HG02884 (cell line): ENCODE measurements at regions not wholly inside any gene's neighbourhood (a gene's known extent, or its start where the extent isn't known, plus 50 kb on each side); places are given as distances from the start of the nearest gene placed in this dataset.
"Not testable (repeated sequence)": the region's sequence is repeated elsewhere in the genome, so short reads cannot be mapped to it uniquely, and the experiment has no call there.

Source experiments
- ATAC-seq: cut with Tn5 transposase; IDR thresholded peaks from one replicate; pipeline ENCODE4 v1.9.1; 2021; ENCODE audit warnings: mild to moderate bottlenecking, moderate library complexity; ENCODE audit not compliant: unreplicated experiment

DNA sequence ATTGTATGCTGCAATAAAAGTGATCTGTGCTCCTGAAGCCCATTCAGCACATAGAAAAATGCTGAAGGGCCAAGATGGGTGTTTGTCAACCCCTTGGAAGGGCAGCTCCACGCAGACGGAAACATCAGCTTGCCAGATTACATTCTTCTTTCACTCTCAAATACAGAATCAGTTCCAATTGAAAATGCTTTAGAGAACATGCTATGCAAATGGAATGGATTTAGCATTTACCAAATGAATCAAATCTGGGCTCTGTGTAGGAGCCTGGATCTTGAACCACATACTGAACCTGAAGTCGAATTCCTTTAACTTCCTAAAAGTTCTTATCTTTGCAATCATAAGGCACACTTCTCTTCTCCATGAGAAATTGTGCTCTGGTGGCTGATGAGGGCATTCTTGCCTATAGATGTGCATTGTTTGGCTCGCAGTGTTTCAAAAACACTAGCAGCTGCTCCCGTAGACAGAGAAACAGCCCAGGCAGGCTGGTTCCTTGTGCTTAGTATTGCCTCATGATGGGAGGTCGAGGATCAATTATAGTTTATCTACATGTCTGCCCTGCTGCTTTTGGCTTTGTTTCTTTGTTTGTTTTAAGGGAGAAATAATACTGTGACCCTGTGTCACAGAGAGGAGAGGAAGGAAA is 489.8 kb upstream of the FLRT2 start:
- ATAC-seq, result no peak

DNA sequence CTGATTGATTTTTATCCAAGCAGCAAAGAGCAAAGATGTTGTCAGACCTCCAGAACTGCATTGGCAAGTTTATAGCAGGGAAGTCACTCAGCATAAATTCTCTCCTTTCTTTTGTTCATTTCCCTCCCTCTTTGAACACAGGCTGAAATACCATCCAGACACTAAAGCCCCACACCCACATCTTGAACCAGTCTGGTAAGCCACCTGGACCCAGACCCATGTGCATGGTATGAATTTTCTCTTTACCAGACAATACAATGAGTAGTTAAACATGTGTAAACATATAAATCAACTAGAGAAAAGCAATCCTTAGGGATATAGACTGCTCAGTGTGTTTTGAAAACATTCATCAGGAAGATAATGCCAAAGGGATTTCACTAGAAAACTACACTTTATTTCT is 488.3 kb upstream of the FLRT2 start:
- ATAC-seq, result no peak

DNA sequence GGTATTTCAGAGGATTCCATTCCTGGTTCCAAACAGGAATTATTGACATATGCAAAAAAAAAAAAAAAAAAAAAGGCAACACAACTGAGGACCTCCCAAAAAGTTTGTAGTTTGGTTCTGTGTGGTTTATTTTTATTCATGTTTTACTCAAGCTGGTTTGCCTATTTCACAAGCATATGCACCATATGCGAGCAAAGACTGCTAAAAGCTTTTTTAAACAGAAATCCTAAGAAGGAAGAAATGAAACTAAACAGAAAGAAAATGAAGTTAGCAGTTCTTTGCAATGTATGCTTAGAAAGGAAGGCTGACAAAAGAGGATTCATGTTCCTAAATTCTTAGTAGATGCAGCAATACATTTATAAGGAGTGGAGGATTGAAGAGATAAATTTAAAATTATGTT is 487.6 kb upstream of the FLRT2 start:
- no peak for ATAC-seq

DNA sequence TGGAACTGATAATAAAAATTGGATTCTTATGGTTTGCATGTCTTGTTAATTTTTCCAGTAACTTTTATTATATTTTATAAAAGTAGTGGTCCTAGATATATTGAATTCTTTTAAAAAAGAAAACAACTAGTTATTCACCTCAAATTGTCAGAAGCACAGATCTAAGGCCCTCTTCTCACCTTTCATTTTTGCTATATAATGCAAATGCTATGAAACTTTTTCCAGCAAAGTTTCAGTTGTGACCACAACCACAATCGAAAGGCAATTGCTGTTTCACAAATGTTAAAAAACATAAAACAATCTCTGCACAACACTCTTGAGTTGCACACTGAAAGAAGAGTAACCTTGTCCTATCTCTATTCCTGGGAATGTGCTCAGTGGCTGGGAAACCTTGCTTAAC is 479.8 kb upstream of the FLRT2 start:
- ATAC-seq, result no peak

DNA sequence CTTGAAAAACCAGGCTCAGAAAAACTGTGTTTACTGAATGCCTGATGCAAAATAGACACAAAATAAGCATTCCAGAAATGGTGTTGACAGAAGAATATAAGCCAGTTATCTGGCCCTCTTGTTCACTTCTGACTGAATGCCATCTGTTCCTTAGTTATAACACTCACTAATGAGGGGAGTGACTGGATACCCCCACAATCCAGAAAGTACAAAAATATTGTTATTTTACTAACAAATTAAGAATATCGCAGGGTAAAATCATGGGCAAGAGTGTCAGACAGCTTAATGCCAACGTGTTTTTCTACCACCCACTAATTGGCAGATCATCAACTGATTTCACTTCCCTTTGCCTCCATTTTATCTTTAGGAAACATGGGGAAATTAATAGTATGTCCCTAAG is 477.3 kb upstream of the FLRT2 start:
- ATAC-seq, result no peak

DNA sequence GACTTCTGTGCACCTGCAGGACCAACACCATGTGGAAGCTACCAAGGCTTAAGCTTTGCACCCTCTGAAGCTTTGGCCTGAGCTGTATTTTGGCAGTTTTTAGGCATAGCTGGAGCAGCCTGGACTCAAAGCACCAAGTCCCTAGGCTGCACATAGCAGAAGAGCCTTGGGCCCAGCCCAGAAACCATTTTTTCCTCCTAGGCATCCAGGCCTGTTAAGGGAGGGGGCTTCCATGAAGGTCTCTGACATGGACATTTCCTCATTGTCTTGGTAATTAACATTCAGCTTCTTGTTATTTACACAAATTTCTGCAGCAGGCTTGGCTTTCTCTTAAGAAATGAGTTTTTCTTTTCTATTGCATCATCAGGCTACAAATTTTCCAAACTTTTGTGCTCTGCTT is 475.8 kb upstream of the FLRT2 start:
- no peak for ATAC-seq

DNA sequence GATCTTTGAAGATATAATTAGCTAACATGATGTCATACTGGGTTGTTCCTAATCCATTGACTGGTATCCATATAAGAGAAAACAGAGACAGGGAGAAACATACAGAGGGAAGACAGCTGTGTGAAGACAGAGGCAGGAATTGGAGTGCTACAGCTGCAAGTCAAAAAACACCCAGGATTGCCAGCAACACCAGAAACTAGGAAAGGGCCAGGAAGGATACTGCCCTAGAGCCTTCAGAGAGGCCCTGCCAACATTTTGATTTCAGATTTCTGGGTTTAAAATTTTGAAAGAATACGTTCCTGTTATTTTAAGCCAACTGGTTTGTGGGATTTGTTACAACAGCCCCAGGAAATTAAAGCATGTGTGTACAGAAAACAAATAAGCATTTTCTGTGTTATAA is 473.7 kb upstream of the FLRT2 start:
- no peak for ATAC-seq

DNA sequence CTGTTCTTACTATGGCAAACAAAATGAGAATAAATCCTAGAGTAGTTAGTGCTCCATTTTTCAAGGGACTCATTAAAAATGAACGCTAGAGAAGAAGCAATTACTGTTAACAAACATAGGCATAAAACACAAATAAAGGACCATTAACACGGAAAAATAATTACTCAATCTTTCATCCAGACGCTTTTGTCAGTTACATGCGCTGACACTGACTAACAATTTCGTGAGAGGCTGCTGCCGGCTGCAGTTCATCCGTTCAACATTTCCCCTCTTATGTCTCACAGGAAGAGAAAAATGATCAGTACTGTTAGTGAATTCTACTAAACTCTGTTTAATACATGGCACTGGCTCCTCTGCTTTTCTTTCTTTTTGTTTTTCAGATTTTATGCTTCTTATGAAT is 472.7 kb upstream of the FLRT2 start:
- ATAC-seq, result no peak

DNA sequence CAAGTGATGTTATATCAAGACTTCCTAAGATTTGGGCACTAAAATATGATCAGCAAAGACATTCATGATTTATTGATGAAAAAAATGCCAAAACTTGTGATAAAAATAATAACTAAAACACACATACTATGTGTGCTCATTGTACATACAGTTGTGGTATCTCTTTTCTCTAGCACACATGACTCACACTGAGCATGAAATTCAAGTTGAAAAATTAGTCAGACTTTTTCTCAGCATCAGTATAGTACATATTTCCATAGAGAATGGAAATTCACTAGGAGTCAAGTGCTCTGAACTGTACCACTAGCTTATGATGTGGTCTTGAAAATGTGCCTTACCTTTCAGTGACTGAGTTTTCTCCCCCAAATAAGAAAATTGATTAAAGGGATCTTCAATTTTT is 471.8 kb upstream of the FLRT2 start:
- no peak for ATAC-seq

DNA sequence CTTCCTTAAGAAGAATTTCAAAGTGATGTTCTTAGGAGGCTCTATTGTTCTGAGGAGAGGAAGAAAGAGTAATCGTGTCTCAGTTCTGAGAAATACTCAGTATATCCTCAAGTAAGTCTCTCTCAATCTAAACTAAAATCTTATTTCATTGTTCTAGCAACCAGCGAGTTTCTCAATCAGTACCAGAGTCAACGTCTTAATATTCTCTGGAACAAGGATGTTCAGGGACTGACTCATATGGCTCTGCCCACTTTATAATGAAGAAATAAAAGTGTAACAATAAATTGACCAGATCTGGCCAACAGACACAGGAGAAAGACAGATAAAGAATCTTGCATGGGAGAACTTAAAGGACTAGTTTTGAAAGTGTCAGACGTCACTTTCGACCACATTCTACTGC is 469.8 kb upstream of the FLRT2 start:
- ATAC-seq, result no peak

DNA sequence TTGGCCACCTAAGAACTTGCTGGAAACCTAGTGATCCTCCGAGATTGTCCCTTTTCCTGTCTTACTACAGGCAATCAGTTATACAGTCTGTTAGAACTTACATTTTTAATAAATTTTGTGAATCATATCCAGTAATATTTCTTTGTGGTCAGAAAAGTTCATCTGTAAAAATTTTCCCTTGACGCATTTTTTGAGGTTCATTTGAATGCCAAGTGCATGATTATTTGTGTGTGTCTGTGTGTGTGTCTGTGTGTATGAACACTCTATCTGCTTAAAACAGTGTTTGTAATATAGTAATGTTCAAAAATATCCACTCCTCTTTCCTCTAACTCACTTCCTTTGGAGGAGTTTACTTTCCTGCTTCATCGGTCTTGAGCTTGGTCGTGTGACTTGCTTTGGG is 468.7 kb upstream of the FLRT2 start:
- ATAC-seq, result no peak

DNA sequence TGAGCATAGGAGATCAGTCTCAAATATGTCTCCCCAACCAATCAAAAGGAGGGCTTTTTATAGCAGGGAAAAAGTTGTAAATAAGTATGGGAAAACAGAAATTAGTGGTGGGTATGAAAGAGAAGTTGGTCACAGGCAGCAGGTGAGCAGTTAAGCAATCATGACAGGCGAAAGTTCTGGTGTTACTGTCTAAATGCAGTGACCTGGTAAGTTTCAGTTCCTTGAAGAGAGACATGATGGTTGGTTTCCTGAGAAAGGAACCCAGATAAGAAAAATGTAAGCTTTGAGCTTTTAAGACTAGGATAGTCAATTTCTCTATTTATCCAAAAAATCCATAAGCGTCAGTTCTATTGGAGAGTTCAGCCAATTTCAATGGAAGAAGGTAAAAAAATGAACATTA is 466.2 kb upstream of the FLRT2 start:
- ATAC-seq, result no peak

DNA sequence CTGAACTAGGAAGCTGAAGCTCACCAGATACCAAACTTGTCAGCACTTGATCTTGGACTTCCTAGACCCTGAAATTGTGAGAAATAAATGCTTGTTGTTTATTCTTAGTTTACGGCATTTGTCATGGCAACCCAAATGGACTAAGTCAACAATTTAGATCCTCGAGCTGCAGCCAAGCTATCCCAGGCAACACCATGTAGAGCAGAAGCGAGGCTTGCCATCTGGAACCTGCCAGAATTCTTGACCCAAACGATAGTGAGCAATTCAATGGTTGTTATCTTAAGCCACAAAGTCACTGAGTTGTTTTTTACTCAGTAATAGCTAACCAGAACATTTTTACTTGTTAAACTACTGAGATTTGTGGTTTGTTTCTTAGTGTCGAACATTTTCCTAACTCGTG is 458.5 kb upstream of the FLRT2 start:
- no peak for ATAC-seq

DNA sequence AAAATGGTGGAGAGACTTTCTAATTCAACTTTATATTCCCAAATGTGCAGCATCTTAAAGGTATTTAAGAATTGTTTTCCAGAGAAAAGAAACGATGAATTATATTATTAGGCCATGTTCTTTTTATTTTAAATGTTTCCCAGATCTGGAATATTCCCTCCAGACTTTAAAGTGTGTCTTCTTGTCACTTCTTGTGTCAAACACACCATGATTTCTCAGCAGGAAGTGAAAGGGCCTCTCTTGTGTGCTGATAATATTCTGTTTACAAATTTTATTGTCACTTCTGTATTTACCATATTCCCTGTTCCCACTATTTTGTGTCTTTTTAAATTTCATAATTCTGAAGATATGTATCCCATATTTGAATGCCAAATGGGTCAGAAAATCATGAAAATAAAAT is 455.0 kb upstream of the FLRT2 start:
- ATAC-seq, result no peak

DNA sequence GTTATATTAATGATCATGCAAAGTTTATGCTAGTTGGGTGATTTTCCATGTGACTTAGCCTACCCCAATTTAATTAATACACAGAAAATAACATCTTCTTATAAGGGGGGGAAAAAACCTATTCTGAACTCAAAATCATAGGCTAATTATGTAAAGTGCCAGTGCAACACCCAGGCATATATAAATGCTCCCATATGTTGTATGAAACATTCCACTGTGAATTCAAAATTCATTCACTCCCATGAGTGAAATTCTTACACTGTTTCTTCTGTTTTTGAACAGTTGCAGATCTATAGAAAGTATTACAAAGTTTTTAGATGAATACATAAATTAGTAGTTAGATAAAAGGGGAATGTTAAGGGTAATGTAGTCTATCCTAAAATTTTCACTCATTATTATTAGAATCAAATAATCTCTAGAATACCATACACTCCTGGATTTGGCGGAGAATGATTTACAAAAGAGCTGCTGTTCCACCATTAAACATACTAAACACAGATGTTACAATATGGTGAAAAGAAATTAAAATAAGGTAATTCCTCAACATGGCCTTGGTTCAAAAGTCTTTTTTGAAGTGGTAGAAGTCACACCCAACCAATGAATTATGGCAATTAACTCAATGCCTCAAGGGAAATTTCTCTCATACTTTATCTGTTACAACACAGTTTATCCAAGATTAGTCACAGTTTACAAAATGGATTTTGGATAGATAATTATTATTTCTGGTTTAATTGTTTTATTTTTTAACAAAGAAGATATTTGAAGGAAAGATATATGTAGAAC is 454.1 kb upstream of the FLRT2 start:
- ATAC-seq, result no peak

DNA sequence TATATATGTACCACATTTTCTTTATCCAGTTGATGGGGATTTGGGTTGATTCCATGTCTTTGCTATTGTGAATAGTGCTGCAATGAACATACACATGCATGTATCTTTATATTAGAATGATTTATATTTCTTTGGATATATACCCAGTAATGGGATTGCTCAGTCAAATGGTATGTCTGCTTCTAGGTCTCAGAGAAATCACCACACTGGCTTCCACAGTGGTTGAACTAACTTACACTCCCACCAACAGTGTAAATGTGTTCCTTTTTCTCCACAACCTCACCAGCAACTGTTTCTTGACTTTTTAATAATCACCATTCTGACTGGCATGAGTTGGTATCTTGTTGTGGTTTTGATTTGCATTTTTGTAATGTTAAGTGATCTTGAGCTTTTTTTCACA is 452.2 kb upstream of the FLRT2 start:
- not testable (repeated sequence) for ATAC-seq

DNA sequence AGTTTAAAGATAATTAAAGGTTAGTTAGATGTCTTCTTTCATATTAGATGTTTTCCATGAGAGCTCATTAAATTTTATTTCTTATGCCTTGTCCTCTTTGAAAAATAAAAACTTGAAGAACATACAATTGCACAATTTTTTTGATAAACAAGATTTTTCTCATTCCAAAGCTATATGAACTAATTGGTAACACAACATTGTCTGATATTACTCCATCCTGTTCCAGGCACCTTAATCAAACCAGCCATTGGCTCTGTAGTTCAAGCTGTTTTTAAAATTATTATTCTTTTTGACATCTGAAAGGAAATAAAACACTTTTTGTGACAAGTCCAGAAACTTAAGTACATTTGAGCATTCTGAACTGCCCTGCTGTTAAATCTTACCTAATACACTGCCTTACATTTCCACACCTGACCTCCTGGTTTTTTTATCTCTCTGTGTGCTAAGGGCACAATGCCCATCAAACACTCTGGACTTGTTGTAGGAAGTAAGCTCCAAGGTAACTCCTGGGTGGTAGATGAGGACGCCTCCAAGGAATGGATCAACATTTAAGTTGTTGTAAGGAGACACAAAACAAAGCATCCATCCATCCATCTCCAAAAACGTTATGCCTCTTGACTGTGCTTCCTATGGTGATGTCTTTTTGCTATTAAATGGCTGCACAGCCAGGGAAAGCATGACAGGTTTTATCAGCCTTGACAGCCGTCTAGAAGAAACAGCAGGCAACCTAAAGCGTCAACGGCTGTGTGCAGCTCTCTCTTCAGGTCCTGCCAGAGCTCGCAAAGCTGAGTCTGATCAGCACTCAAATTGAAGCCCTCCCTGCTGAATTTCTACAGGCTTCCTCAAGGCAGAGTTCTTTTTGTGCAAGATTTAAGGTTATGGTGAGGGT is 449.9 kb upstream of the FLRT2 start:
- no peak for ATAC-seq

DNA sequence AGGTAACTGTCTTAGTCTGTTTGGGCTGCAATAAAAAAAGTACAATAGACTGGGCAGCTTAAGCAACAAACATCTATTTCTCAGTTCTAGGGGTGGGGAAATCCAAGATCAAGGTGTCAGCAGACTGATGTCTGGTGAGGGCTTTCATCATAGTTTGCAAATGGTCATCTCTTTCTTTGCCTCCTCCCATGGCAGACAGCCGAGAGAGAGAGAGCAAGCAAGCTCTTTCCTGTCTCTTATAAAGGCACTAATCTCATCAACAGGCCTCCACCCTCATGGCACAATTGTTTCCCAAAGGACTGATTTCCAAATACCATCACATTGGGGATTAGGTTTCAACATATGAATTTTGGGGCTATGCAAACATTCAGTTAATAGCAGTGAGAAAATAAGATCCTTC is 445.6 kb upstream of the FLRT2 start:
- no peak for ATAC-seq

DNA sequence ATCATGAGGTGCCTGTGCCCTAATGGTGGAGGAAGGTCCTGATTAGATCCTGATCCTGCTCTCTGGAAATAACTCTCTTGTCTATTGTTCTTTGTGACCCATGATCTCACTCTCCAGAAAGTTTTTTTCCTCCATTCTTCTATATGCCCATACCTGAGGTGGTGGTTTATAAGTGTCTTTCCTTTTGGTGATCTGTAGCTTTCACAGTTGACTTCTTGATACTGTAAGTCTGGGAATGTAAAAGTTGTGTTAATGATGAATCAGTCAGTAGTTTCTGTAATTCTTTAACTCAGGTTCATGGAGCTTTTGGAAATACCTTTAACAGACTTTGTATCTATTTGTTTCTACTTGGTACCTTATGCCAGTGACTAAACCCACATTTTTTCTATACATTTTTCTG is 444.0 kb upstream of the FLRT2 start:
- no peak for ATAC-seq

DNA sequence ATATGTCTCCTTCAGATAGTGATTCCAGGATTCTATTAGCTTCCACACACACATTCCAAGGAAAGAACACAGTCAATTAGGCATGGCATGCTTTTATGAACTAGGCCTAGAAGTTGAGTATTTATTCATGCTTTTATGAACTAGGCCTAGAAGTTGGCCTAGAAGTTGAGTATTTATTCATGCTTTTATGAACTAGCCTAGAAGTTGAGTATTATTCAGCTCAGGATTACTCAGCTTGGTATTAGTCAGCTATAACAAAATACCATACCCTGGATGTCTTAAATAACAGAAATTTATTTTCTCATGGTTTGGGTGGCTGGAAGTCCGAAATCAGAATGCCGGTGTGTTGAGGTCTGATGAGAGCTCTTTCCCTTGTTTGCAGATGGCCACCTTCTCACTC is 442.7 kb upstream of the FLRT2 start:
- ATAC-seq, result no peak

DNA sequence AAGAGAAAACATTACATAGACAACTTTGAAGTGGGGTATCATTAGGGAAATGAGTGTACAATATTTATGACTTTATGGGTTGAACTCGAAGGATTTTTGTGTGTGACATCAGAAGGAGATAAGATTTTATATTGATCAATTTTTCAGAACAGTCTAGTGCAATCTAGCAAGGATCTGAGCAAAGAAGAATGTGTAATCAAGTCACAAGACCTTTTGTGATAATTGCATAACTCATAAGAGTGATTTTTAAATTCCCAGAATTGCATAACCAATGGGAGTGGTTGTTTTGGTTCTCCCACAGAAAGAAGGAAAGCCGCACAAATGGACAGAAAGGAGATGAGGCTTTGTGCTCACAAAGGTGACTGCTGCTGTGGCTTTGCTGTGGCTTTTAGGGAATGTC is 441.8 kb upstream of the FLRT2 start:
- ATAC-seq, result no peak

DNA sequence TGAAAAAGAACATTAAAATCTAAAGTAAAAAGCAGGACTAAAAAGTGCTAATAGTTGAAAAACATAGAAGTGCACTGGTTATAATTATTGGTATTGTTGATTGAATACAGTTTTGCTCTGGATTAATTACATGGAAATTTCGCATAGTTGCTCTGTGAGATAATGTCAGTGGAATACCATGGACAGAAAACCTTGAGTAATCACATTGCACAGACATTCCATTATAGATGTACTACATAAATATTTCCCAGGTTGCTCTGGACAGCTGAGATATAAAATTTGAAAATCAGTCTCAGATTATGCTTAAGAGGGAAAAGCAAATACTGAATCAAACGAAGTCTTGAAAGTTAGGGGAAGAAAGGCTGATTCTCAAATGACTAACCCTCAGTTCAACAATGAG is 439.3 kb upstream of the FLRT2 start:
- no peak for ATAC-seq
